ENCODE measurements at regions not wholly inside any gene's neighbourhood (a gene's known extent, or its start where the extent isn't known, plus 50 kb on each side); places are given as distances from the start of the nearest gene placed in this dataset.

DNA sequence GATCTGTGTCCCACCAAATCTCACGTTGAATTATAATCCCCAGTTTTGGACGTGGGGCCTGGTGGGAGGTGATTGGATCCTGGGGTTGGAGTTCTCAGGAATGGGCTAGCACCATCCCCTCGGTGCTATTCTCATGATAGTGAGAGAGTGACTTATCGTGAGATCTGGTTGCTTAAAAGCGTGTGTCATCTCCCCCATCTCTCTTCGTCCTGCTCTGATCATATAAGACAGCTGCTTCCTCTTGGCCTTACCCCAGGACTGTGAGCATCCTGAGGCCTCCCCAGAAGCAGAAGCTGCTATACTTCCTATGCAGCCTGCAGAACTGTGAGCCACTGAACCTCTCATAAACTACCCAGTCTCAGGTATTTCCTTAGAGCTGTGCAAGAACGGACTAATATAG lies 163.7 kb upstream of the NDUFV2 start:
- no peak overlapping the region for H3K4me3 ChIP-seq (ENCODE audit: low read length)
- peak; percentile 77 for DNase-seq (ENCODE audit: low read depth, low spot score)

DNA sequence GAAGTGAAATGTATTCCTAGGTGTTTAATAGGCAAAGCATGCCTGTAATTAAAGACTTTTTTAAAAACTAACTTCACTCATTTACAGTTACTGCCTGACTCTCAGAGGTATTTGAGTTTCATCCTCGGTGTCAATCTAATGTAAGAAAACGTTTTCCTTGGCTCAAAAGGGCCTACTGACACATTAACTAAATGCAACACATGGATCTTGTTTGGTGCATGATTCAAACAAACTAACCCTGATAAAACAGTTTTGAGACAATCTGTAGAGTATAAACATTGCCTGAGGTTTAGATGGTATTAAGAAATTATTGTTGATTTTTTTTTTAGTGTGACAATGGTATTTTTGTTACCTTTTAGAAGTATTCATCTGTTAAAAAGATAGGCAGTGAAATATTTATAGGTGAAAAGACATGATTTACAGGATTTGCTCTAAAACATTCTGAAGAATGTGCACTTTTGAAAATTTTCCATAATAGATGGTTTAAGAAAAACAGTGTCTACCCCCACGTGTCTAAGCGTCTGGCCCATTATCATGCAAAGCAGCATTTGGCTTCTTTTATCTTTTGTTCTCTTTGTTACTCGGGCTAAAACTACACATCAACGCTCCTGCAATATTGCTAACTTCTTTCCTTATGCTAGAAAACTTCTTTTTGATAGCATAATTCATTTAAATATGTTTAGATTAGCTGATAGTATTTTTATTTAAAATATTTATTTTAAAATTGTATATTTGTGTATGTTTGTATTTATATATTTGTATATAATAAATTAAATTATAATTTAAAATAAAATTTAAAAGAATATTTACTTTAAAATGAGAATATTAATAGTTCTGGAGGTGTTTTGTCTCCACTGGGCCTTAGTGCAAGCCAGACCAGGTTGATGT lies 160.2 kb upstream of the NDUFV2 start:
- no peak overlapping the region for H3K4me3 ChIP-seq (ENCODE audit: low read length)
- DNase-seq (ENCODE audit: low read depth, low spot score), result no peak

DNA sequence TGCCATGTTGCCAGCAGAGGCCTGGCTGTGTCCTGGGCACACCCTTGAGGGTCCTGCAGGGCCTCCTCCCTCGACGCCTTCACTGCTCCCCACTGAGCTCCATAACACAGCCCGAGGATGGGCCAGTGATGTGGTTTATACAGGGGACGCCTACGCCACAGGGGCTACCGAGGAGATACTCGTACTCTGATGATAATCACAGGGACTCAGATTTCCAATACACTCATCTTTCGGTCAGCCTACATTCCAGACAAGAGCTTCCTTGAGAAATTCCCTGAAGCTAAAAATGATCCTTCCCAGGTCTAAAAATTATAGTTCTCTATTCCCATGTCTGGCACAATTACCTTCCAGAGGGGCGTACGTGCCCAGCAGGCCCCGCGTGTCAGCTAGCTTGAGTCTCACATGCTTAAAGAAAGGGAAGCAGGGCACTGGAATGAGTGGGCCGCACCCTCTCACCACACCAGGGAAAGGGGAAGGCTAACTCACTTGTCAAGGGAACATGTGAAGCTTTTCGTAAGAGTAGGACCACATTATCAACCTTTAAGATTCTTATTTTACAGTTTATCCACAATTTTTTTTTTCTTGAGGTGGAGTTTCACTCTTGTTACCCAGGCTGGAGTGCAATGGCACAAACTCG lies 159.5 kb upstream of the NDUFV2 start:
- no peak overlapping the region for H3K4me3 ChIP-seq (ENCODE audit: low read length)
- DNase-seq (ENCODE audit: low read depth, low spot score), result no peak

DNA sequence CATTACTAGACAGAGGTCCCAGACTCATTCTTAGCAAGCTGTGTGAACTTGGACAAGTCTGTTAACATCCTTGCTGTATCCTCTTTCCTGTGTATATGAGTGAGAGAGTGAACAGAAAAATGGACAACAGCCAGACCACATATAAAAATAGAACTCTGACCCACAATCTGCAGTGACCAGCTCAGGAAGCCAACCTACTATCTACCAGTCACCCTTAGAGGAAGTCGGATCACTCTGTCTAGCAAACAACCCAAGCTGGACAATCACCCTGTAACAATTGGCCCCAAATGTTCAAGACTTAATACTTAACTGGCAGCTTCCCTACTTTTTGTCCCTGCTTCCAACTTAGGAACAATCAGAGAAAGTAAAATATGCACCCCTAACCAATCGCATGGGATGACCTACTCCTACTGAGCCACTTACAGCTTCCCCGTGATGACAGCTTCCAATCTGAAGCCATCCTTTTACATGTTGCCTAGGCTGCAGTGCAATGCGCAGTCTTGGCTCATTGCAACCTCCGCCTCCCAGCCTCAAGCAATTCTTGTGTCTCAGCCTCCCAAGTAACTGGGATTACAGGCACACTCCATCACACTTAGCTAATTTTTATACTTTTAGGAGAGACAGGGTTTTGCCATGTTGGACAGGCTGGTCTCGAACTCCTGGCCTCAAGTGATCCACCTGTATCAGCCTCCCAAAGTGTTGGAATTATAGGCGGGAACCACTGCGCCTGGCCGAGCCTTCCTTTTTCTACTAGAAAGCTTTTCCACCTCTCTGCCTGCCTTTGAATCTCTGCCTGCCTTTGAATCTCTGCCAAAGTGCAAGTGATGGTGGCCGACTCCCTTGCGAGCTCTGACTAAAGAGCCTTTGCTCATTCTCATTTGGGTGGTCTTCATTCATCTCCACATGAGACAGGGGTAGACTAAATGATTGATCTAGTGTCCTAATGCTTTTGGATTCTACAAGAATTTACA lies 158.3 kb upstream of the NDUFV2 start:
- H3K4me3 ChIP-seq (ENCODE audit: low read length), result no peak overlapping the region
- DNase-seq (ENCODE audit: low read depth, low spot score), result no peak

DNA sequence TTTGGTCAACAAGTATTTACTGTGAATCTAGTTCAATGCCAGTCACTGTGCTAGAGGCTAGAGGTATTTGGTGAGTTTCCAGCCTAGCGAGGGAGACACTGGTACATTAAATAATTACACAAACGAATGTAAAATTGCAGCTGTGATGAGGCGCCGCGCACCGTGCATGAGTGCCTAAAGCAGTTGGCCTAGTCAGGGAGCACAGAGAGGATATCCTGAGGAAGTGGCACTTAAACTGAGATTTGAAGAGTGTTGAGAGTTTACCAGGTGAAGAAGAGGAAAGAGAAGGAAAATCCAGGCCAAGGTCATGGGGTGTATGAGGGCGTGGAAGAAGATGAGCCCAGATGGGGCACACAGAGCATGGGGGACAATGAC lies 157.6 kb upstream of the NDUFV2 start:
- peak; percentile 65 for DNase-seq (ENCODE audit: low read depth, low spot score)
- no peak overlapping the region for H3K4me3 ChIP-seq (ENCODE audit: low read length)

DNA sequence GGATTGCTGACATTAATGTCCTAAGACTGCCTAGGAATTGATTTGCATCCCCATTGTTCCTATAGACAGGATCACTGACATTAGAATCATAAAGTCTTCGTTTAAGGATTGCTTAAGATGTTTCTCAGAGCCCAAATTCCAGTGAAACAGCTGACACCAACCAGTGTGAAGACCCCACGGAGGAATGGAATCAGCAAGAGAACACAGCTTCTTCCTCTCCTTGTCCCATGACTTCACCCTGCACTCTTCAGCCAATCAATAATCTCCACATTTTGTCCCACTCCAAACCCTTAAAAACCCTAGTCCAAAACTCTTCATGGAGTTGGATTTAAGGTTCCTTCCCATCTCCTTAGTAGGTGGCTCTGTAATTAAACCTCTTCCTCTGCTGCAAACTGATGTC lies 157.0 kb upstream of the NDUFV2 start:
- H3K4me3 ChIP-seq (ENCODE audit: low read length), result no peak overlapping the region
- DNase-seq (ENCODE audit: low read depth, low spot score), result no peak

DNA sequence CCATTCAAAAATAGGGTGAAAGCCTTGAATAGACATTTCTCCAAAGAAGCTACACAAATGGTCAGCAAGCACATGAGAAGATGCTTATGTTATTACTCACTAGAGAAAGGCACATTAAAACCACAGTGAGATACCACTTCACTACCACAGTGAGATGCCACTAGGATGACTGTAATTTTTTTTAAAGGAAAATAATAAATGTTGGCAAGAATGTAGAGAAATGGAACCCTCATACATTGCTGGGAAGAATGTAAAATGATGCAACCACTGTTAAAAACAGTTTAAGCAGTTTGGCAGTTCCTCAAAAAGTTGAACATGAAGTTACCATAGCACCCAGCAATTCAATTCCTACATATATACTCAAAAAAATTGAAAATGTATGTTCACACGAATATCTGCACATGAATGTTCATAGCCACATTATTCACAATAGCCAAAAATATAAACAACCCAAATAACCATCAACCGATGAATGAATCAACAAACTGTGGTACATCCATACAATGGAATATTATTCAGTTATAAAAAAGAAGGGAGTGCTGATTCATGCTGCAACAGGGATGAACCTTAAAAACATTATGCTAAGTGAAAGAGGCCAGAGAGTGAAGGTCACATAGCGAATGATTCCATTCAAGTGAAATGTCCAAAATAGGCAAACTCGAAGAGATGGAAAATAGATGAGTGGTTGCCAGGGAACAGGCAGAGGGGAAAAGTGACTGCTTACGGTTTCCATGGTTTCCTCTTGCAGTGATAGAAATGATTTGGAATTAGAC lies 156.2 kb upstream of the NDUFV2 start:
- DNase-seq (ENCODE audit: low read depth, low spot score), result no peak
- no peak overlapping the region for H3K4me3 ChIP-seq (ENCODE audit: low read length)

DNA sequence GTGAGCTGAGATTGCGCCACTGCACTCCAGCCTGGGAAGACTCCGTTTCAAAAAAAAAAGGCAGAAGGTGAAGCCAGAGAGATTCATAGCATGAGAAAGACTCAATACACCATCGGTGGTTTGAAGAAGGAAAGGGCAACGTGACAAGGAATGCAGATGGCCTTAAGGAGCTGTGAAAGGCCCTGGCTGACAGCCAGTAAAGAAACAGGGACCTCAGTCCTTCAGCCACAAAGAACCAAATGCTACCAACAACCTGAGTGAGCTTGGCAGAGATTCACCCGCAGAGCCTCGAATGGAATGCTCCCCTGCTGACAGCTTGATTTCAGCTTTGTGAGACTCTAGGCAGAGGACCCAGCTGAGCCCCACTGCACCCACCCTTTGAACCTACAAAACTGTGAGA lies 154.9 kb upstream of the NDUFV2 start:
- no peak overlapping the region for H3K4me3 ChIP-seq (ENCODE audit: low read length)
- no peak for DNase-seq (ENCODE audit: low read depth, low spot score)

DNA sequence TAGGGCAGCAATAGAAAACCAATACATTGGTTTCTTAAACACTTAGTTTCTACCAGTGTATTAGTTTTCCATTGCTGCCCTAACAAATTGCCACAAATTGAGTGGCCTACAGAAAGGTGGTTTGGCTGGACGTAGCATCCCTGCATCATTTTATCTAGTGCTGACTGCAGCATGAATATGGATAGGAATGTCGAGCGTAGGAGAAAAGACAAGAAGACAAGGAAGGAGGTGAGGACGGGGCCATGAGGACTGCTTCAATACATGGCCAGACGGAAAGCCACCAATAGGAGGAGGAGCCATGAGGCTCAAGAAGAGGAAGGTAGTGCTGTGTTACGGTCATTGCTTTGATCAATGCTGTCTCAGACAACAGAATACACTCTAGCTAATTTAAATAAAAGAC lies 154.5 kb upstream of the NDUFV2 start:
- no peak overlapping the region for H3K4me3 ChIP-seq (ENCODE audit: low read length)
- DNase-seq (ENCODE audit: low read depth, low spot score), result no peak

DNA sequence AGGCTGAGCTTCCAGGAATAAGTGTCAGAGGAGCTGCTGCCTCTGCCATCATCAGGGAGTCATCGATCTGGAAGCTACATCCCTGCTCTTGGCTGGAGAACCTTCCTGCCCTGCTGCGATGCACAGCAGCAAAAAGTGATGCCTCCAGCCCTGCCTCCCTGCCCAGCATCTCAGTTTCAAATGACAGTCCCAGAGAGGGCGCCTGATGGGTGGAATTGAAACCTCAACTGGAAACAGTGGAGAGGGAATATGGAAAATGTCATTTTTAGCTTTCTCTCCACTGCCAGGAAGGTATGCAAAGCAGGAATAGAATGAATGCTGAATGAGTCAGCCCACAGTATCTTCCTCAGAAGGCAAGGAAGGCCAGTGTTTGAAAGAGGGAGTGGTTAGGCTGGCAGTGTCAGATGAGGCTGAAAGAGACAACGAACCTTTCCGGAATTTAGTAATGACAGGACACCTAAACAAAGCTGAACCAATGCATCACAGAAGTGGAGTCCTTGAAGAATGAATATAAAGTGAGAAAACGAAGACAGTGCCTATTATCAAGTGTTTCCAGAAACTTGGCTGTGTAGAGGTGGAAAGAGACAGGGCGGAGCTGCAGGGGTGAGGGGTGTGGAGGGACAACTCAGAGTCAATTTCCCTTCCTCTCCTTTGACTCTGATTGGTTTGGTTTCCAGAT lies 153.9 kb upstream of the NDUFV2 start:
- H3K4me3 ChIP-seq (ENCODE audit: low read length), result no peak overlapping the region
- peak; percentile 32 for DNase-seq (ENCODE audit: low read depth, low spot score)

DNA sequence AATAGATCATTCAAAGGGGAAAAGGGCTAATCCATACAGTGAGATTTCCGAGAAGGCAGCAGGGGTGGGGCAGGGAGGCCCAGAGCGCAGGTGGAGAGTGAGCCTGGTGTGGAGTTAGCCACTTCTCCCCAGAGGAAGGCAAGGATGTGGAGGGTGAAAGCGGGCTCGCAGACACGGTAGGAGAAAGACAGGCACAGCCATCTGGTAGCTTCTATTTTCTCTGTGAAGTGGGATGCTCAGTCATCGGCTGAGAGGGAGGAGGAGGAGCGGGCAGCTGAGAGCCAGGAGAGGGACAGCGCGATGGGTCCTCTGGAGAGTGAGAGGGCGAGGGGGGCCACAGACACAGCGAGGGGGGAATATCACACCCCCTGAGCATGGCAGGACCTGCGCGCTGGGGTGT lies 153.3 kb upstream of the NDUFV2 start:
- H3K4me3 ChIP-seq (ENCODE audit: low read length), result no peak overlapping the region; the same call in 1 of the 2 replicates
- peak; percentile 39 for DNase-seq (ENCODE audit: low read depth, low spot score)

DNA sequence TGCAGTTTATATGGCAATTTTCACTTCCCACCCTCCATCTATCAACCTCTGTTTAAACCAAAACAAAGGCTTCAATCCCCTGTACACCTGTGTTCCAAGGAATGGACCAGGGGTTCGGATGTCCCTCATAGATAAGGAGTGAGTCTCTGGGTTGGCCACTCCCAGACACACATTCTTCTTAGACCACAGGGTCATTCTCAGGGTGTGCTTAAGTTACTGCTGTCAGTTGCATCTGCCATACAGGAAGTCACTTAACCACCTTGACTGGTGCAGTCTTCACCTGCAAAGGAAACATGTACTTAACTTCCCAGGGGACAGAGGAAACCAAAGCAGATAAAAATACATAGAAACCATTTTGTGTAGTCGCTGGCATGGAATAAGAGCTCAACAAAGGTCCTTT lies 151.0 kb upstream of the NDUFV2 start:
- peak overlapping the region; percentile 13 for H3K4me3 ChIP-seq (ENCODE audit: low read length)
- DNase-seq (ENCODE audit: low read depth, low spot score), result peak; percentile 94

DNA sequence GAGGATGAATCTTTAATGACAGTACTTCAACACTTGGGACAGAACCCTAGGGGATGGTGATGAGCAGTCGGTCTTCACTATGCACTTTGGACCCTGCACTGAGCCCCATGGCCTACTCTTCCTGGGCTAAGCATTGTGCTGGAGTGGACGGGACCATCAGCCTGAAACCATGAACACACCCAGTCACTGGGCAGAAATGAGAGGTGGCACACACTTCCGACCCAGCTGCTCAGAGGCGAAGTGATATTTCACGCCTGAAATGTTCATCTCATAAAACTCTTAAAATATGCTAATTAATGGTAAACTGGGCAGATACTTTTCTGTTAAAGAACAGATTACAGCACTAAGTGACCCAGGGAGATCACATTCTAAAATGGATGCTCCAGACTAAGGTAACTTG lies 150.3 kb upstream of the NDUFV2 start:
- no peak for DNase-seq (ENCODE audit: low read depth, low spot score)
- H3K4me3 ChIP-seq (ENCODE audit: low read length), result no peak overlapping the region

DNA sequence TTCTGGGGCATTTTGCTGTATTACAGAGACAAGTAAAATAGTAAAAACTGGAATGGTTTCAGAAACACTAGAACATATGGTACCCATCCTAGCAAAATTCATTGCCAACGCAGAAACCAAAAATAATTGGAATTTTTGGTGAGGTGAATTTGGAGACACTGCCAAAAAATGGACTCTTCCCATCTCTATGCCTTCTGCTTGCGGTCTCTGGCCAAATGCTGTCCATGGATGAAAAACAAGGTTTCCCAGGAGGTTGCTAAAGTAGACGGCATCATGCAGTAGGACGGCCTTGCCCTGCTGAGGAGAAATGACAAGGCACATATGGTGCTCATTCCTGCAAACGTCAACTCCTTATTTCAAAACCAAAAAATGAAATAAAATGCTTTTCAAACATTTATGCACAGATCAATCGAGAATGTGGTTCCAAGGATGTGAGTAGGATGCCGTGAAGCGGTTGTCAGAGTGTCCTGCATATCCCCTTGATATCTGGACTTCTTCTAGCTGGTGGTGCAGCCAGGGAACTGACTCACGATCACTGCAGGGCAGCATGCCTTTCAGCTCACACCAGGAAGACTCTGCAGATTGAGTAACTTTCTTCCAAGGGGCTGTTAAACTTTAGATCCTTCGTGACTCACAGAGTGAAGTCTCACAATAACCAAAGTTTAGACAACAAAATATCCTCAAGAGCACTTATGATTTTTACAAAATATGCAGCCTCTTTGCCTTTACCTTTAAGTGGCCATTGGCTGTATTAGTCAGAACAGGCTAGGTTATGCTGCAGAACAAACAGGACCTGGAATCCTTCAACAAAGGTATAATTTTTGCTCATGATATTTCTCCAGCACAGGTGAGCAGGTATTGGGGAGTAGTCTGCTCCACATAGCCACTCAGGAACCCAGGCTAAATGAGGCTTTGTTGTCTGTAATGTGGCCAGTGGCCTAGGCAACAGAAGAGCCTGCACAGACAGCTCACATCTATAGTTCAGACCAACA lies 149.4 kb upstream of the NDUFV2 start:
- H3K4me3 ChIP-seq (ENCODE audit: low read length), result no peak overlapping the region
- DNase-seq (ENCODE audit: low read depth, low spot score), result no peak

DNA sequence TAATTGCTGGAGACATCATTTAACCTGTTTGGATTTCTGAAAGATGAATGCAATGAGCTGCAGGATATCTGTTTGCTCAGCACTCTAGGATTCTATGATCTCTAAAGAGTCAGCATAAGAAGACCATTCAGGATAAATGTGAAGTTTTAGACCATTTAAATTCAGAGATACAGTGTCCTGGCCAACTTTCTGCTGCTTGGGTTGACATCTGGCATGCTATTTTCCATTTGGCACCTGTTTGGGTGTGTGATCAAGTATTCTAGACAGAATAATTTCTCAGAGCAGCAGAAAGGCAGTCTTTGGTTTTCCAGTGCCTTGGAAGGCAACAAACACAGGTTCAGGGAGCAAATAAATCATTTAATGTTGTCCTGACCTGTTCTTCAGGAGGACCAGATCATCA lies 144.8 kb upstream of the NDUFV2 start:
- H3K4me3 ChIP-seq (ENCODE audit: low read length), result no peak overlapping the region
- DNase-seq (ENCODE audit: low read depth, low spot score), result no peak

DNA sequence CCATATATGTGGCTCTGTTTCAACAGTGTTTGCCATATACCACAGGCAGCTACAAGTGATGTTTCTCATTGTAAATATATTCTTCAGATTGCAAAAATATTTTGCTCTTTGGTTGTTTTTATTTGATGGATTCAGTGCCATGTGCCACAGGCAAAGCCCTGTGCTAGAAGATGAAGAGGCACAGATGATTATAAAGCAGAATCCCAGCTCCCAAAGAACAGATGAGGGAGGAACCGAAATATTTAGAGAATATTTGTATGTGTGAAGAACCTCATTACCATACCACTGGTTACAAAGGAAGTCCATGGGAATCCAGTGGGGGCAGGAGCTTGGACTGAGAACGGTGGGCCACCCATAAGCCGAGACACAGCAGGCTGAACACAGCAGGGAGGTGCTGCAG lies 143.8 kb upstream of the NDUFV2 start:
- H3K4me3 ChIP-seq (ENCODE audit: low read length), result no peak overlapping the region
- no peak for DNase-seq (ENCODE audit: low read depth, low spot score)

DNA sequence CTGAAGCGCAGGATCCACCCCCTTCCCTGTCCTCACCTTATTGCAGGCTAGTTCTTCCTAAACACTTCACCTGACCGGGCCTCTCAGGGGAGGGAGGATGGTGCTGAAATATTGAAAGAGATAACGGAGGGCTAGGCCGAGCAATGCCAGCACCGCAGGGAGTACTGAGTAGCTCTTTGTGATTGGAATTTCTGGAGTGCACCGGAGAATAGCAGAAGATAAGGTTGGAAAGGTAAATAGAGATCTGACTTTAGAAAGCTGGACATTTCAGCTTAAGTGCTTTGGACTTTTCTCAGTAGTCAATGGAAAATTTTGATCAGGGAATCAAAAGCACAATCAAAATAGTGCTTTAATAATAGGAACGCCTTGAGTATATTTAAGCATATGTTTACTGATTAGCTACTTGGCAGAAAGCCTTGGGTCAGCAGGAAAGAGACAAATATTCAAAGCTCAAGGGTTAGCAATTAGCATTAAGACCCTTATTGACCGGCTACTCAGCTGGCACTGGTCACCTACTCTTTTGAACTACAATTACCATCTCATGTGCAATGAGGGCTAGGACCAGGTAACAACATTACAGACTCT lies 142.9 kb upstream of the NDUFV2 start:
- no peak for DNase-seq (ENCODE audit: low read depth, low spot score)
- H3K4me3 ChIP-seq (ENCODE audit: low read length), result no peak overlapping the region

All from Jurkat, Clone E6-1 (cell line).